Astrocyte (in vitro differentiated cells and primary cell): ENCODE measurements at regions not wholly inside any gene's neighbourhood (a gene's known extent, or its start where the extent isn't known, plus 50 kb on each side); places are given as distances from the start of the nearest gene placed in this dataset.

Experiments used
- EZH2 ChIP-seq: IDR thresholded peaks from 2 replicates; pipeline ENCODE4 v1.6.1; 2012; ENCODE audit warnings: mild to moderate bottlenecking, low read length, inconsistent platforms; ENCODE audit not compliant: insufficient read depth
- TF ChIP-seq, protein P1 (sequence below): IDR thresholded peaks from 2 replicates; pipeline ENCODE4 v1.5.1; 2011; ENCODE audit warnings: low read depth, mild to moderate bottlenecking, inconsistent platforms, low read length, moderate library complexity; ENCODE audit not compliant: insufficient read depth

- TF ChIP-seq, protein P1, sequence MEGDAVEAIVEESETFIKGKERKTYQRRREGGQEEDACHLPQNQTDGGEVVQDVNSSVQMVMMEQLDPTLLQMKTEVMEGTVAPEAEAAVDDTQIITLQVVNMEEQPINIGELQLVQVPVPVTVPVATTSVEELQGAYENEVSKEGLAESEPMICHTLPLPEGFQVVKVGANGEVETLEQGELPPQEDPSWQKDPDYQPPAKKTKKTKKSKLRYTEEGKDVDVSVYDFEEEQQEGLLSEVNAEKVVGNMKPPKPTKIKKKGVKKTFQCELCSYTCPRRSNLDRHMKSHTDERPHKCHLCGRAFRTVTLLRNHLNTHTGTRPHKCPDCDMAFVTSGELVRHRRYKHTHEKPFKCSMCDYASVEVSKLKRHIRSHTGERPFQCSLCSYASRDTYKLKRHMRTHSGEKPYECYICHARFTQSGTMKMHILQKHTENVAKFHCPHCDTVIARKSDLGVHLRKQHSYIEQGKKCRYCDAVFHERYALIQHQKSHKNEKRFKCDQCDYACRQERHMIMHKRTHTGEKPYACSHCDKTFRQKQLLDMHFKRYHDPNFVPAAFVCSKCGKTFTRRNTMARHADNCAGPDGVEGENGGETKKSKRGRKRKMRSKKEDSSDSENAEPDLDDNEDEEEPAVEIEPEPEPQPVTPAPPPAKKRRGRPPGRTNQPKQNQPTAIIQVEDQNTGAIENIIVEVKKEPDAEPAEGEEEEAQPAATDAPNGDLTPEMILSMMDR = no peak
- TF ChIP-seq EZH2 = no peak
Observed at GRCh38 chr3:189530822-189531221, 100.4 kb upstream of the TP63 start.
